ENCODE measurements at regions not wholly inside any gene's neighbourhood (a gene's known extent, or its start where the extent isn't known, plus 50 kb on each side); places are given as distances from the start of the nearest gene placed in this dataset.

DNA sequence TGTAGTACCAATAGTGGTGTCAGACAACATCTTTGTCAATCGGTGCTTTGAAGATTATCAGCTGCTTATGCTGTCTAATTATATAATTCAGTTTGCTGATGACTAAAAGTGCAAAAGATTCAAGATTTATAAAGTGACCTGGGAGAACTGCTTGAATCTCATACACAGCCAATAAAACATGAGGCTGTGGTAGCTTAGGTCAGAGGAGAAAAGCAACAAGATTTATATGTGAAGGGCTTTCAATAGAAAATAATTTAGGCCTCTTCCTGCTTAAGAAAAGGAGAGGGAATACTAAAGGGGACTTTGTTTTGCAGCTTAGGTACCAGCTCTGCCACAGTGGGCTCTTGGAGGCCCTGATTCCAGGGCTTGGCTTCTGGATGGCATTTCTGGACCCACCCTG, 111.0 kb upstream of the MAD2L1 start:
- TF ChIP-seq CTCF (IDR thresholded peaks at IDR 0.05) (no peak), POLR2AphosphoS5 (IDR thresholded peaks at IDR 0.05; ENCODE audit: low read depth, low read length) (no peak), PBX3 (IDR thresholded peaks at IDR 0.05) (no peak)
